ENCODE measurements at regions not wholly inside any gene's neighbourhood (a gene's known extent, or its start where the extent isn't known, plus 50 kb on each side); places are given as distances from the start of the nearest gene placed in this dataset.

DNA sequence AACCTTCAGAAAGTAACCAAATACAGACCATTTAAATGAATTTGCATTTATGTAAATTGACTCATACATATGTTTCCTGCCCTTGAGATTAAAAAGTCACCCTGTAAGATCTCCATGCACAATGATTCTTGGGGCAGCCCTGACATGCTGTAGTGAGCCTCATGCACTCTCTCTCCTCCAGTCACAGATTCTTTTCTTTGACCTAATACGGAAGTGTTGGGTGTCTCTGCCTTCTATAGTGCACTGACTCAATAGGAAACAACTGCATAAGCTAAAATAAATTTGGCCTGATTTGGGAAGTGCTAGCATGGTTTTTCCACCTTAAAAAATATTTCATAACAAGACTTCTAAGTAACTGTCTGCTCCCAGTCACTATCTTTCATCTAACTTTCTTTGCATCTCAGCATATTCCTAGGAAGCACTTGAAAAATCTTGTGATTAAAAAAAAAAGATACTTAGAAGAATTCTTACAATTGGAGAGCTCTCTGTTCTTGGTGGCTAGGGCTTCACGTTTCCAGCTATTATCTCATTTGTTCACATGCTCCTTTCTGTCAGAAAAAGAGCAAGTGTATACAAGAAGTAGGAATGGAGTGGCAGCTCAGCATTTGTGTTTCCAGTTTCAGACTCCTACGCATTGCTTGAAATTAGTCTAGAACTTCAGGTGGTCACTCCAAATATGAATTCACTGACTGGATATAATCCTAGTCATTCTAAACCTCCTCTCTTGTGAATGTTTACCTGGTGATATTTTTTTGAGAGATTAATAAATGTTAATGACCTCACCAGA lies 207.9 kb upstream of the COL8A1 start:
- no peak for TF ChIP-seq EZH2 (IDR thresholded peaks at IDR 0.05; ENCODE audit: low read length, missing control alignments)
- TF ChIP-seq, protein P1, sequence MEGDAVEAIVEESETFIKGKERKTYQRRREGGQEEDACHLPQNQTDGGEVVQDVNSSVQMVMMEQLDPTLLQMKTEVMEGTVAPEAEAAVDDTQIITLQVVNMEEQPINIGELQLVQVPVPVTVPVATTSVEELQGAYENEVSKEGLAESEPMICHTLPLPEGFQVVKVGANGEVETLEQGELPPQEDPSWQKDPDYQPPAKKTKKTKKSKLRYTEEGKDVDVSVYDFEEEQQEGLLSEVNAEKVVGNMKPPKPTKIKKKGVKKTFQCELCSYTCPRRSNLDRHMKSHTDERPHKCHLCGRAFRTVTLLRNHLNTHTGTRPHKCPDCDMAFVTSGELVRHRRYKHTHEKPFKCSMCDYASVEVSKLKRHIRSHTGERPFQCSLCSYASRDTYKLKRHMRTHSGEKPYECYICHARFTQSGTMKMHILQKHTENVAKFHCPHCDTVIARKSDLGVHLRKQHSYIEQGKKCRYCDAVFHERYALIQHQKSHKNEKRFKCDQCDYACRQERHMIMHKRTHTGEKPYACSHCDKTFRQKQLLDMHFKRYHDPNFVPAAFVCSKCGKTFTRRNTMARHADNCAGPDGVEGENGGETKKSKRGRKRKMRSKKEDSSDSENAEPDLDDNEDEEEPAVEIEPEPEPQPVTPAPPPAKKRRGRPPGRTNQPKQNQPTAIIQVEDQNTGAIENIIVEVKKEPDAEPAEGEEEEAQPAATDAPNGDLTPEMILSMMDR (conservative IDR thresholded peaks at IDR 0.05 in 1 of 2, IDR thresholded peaks at IDR 0.05 in 1 of 2; ENCODE audit: low read depth in 1 of 2, low read length in 2 of 2): no peak
